GM12872 (cell line): ENCODE measurements at regions not wholly inside any gene's neighbourhood (a gene's known extent, or its start where the extent isn't known, plus 50 kb on each side); places are given as distances from the start of the nearest gene placed in this dataset.

Experiments
- TF ChIP-seq, protein P1 (sequence below): IDR thresholded peaks from 3 replicates; pipeline ENCODE4 v1.5.1; 2011; ENCODE audit warnings: low read depth, mild to moderate bottlenecking, low read length, moderate library complexity; ENCODE audit not compliant: insufficient read depth

DNA sequence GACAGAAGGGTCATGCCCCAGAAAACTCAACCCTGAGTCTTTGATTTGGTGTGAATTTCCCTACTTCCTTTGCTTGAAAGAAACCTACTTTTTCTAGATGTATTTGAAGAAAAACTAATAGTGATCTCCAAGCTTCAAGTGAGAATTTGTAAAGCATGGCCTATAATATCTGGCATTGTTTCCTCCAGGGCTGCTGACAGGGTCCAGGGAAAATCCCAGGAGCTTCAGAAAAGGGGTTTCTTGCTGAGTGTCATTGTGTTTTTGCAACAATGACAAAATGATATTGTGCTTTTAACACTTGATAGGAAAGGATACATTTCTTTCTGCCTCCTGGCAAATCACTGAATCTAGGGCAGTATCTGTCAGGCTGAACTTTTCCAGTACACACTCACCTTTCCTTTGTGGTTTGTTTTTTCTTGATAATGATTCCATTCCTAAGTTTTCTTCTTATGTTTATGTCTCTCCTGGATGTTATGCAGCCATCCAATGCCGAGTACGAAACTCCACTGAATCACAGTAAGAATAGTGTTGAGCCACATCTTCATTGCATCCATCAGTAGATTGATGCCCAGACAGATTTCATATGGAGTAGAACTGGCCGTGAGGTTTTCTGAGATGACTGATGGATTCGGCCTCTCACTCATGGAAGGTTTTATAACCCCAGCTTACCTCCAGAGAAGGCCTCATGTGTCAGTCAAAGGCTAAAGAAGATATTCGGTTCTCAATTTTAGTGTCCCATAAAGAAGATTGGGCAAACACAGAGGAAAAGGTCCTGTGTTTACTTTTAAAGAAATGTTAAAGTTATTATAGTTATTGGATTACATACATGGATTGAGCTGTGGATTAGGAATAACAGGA lies 76.9 kb upstream of the STEAP1B start:
- TF ChIP-seq, protein P1, sequence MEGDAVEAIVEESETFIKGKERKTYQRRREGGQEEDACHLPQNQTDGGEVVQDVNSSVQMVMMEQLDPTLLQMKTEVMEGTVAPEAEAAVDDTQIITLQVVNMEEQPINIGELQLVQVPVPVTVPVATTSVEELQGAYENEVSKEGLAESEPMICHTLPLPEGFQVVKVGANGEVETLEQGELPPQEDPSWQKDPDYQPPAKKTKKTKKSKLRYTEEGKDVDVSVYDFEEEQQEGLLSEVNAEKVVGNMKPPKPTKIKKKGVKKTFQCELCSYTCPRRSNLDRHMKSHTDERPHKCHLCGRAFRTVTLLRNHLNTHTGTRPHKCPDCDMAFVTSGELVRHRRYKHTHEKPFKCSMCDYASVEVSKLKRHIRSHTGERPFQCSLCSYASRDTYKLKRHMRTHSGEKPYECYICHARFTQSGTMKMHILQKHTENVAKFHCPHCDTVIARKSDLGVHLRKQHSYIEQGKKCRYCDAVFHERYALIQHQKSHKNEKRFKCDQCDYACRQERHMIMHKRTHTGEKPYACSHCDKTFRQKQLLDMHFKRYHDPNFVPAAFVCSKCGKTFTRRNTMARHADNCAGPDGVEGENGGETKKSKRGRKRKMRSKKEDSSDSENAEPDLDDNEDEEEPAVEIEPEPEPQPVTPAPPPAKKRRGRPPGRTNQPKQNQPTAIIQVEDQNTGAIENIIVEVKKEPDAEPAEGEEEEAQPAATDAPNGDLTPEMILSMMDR: no peak

DNA sequence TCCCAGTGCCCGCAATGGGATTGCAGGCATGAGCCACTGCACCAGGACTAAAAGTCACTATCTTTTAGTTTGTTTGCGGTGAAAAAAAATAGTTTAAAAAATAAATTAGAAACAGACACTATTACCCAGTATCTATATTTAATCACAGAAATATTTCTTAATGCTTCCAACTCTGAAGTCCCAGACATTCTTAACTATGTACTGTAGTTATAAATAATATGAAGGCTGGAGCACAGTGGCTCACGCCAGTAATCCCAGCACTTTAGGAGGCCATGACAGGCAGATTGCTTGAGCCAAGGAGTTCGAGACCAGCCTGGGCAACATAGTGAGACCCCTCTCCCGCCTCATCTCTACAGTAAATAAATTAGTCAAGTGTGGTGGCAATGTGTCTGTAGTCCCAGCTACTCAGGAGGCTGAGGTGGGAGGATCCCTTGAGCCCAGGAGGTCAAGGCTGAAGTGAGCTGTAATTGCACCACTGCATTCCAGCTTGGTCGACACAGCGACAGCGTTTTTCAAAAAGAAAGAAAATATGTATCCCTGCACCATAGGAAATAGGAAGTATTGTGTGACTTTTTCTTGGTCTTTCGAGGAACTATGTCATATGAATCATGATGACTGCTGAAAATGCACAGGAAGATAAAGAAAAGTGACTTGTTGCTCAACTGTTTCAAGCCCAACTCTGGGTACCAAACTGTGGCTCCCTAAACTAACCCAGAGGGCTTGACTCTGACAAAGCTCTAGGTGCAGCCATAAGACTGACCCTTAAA lies 74.9 kb upstream of the STEAP1B start:
- TF ChIP-seq, protein P1: no peak

DNA sequence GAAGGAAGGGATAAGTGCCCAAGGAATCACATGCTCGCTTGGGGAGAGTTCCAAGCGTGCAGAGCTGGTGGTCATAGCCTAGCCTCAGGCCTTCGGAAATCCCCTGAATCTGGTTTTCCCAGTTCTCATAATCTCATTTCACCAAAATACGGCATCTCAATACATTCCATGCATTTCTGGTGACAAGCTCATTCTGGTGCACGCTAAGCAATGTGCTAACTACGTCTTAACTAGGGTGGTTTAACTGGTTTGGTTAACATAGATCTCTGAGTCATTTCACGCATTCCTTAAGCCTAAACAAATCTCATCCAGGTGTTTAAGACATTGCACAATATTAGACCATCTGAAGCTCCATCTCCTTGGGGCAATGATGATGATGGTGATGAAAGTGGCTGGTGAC lies 72.9 kb upstream of the STEAP1B start:
- TF ChIP-seq, protein P1: no peak

DNA sequence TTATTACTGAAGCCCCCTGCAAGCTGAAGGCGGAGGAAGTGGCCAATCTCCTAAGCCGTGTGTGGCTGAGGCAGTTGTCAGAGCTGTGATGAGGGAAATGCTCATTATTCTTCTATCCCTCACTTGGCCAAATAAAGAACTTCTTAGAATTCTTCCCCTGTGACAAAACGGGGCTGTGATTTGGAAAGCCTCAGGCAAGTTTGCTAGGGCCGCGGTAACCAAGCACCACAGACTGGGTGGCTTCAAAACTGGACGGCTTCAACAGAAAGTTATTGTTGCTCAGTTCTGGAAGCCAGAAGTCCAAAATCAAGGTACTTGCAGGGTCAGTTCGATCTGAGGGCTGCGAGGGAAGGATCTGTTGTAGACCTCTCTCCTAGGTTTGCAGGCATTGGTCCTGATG lies 72.3 kb upstream of the STEAP1B start:
- TF ChIP-seq, protein P1: no peak

DNA sequence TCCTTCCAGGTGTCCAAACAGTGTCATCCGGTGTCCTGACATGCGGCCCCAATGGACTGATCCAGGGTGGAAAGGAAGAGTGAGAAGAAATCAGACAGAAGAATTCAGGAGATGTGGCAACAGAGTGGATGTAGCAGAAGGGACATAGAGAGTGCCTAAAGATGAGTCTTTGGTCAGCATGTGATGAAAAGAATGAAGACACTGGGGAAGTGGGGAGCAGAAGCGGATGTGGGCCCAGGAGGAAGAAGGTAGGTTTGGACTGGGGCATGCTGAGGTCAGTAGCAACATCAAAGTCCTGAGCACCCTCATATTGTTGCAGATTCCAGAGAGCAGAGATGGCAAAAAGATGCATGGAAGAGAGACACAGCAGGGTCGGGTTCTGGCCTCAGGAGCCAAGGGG lies 71.8 kb upstream of the STEAP1B start:
- TF ChIP-seq, protein P1: no peak

DNA sequence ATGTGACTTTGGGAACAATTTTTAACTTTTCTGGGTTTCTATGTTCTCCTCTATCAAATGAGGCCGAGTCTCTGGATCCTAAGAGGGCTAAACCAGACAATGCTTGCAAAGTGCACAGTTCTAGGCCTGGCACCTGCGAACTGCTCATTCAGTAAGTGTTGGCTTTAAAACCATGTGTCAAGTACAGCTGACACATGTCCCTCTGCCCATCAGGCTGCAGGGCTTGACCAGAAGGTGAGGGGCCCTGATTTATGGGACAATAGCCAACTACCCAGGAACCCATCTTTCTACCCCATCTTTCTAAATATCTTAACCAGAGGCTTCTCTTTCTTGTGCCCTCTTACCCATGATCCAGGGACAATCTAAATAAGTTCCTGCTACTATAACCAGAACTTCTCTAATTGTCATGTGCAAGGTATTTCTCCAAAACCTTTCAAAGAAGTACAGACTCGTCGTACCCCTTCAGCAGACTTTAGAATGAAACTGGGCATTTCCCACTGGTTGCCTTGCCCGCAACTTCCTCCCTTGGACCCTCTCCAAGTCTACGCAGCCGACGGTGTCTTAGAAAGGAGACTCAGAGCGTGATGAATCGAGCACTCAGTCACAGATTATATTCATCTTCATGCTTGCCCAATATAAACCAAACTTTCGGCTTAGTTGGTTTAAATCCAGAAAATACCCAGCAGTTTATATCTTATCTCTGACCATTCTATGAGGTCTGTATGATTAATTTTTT lies 69.8 kb upstream of the STEAP1B start:
- TF ChIP-seq, protein P1: no peak

DNA sequence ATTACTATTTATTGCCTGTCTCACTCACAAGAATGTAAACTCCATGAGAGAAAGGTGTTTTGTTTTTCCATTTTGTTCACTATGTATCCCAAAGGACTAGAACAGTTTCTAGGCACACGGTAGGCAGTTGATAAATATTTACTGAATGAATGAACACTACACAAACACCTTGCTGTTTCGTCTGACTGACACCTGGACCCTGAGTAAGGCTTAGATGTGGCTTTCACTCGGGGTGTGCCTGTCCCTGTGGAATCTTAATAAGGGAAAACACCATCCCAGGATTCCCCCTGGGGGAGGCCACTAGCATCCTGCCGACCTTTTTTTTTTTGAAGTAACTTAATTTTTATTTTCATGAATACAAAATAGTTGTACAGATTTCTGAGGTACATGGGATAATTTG lies 66.6 kb upstream of the STEAP1B start:
- TF ChIP-seq, protein P1: no peak
